ENCODE measurements at regions not wholly inside any gene's neighbourhood (a gene's known extent, or its start where the extent isn't known, plus 50 kb on each side); places are given as distances from the start of the nearest gene placed in this dataset.

GRCh38 chr12:91616416-91616815 is 433.8 kb upstream of the DCN start:
- Histone ChIP-seq H3K27me3 (replicated peaks; ENCODE audit: insufficient read depth) (no peaks in the 10 kb centered on the region), H3K4me1 (replicated peaks) (no peaks in the 10 kb centered on the region), H3K36me3 (no peaks in the 10 kb centered on the region), H3K27ac (no peak overlapping the region), H3K4me3 (no peak overlapping the region), H3K9me3 (no peaks in the 10 kb centered on the region)
- WGBS = 39% methylated on average over 2 of the region's 2 CpGs
- no peak for DNase-seq (ENCODE audit: low spot score)
- TF ChIP-seq POLR2AphosphoS5 (IDR thresholded peaks at IDR 0.05) = no peak
- TF ChIP-seq POLR2A (IDR thresholded peaks at IDR 0.05) = no peak
- no peak for TF ChIP-seq CTCF (IDR thresholded peaks at IDR 0.05)
- intact Hi-C loops (cut with DNase I) = no loop called here

GRCh38 chr12:91613223-91613779 is 430.7 kb upstream of the DCN start:
- no peak for DNase-seq (ENCODE audit: low spot score)

DNA sequence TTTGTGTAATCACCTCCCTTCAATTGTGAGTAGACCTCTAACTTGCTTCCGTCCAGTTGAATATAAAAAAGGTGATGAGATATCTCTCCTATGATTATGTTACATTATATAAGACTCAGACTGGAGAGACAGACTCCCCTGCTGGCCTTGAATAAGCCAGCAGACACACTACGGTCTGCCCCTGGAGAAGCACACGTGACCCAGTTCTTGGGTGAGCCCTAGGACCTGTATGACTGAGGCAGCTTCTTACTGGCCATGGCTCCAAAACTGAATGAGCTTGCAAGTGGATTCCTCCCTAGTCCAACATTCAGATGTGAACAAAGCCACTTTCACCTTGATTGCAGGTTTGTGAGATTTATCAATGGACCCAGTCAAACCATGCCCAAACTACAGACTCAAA is 427.9 kb upstream of the DCN start:
- intact Hi-C loops (cut with DNase I) = no loop called here
- WGBS = 78% methylated on average over 3 of the region's 3 CpGs

More at GRCh38 chr12:91613223-91613779, 430.7 kb upstream of the DCN start:
- Histone ChIP-seq H3K4me3 (no peak overlapping the region), H3K27ac (peak overlapping the region in 1 of 2 donors; percentile 42), H3K36me3 (no peaks in the 10 kb centered on the region), H3K27me3 (replicated peaks; ENCODE audit: insufficient read depth) (no peaks in the 10 kb centered on the region), H3K4me1 (replicated peaks) (no peaks in the 10 kb centered on the region), H3K9me3 (no peaks in the 10 kb centered on the region)
- 42% methylated on average over 4 of the region's 4 CpGs for WGBS
- TF ChIP-seq POLR2AphosphoS5 (IDR thresholded peaks at IDR 0.05) = peak; percentile 57
- no peak for TF ChIP-seq POLR2A (IDR thresholded peaks at IDR 0.05)
- intact Hi-C loops (cut with DNase I) = no loop called here

GRCh38 chr12:91609283-91609682 is 426.7 kb upstream of the DCN start:
- Histone ChIP-seq H3K4me1 (replicated peaks) (no peaks in the 10 kb centered on the region), H3K27ac (no peak overlapping the region), H3K9me3 (no peaks in the 10 kb centered on the region), H3K4me3 (no peak overlapping the region), H3K36me3 (no peaks in the 10 kb centered on the region), H3K27me3 (replicated peaks; ENCODE audit: insufficient read depth) (no peaks in the 10 kb centered on the region)
- intact Hi-C loops (cut with DNase I) = no loop called here
- WGBS = 89% methylated on average over 1 of the region's 1 CpG
- DNase-seq (ENCODE audit: low spot score) = no peak
- no peak for TF ChIP-seq CTCF (IDR thresholded peaks at IDR 0.05)
- TF ChIP-seq POLR2A (IDR thresholded peaks at IDR 0.05) = no peak
- TF ChIP-seq POLR2AphosphoS5 (IDR thresholded peaks at IDR 0.05) = no peak

More for the DNA sequence above, 427.9 kb upstream of the DCN start:
- Histone ChIP-seq H3K27me3 (replicated peaks; ENCODE audit: insufficient read depth) (no peaks in the 10 kb centered on the region), H3K27ac (no peak overlapping the region), H3K4me3 (no peak overlapping the region), H3K36me3 (no peaks in the 10 kb centered on the region), H3K4me1 (replicated peaks) (no peaks in the 10 kb centered on the region), H3K9me3 (no peaks in the 10 kb centered on the region)
- DNase-seq (ENCODE audit: low spot score) = no peak
- TF ChIP-seq POLR2A (IDR thresholded peaks at IDR 0.05) = no peak
- TF ChIP-seq POLR2AphosphoS5 (IDR thresholded peaks at IDR 0.05) = no peak
- no peak for TF ChIP-seq CTCF (IDR thresholded peaks at IDR 0.05)

DNA sequence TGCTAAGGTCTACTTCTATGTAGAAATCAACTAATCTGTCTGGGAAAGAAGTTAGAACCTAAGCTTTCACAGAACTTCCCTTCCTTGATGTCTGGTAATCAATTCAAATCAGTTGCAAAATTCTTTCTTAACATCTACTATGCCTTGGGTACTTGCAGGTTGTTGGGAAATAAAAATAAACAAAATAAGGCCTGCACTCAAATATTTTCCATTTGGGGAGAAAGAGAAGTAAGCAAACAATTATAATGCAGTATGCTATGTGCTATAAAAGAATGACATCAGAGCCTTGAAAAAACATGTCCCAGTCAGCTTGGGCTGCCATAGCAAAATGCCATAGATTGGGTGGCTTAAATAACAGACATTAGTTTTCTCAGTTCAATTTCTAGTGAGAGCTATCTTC is 425.9 kb upstream of the DCN start:
- no peak for DNase-seq (ENCODE audit: low spot score)
- H3K27ac ChIP-seq = no peak overlapping the region
- H3K36me3 ChIP-seq = no peaks in the 10 kb centered on the region
- no peak overlapping the region for H3K4me3 ChIP-seq
- H3K27me3 ChIP-seq (replicated peaks; ENCODE audit: insufficient read depth) = no peaks in the 10 kb centered on the region
- TF ChIP-seq POLR2AphosphoS5 (IDR thresholded peaks at IDR 0.05) = no peak
- TF ChIP-seq CTCF (IDR thresholded peaks at IDR 0.05) = no peak
- no peak for TF ChIP-seq POLR2A (IDR thresholded peaks at IDR 0.05)
- intact Hi-C loops (cut with DNase I) = no loop called here
- H3K9me3 ChIP-seq = no peaks in the 10 kb centered on the region
- no peaks in the 10 kb centered on the region for H3K4me1 ChIP-seq (replicated peaks)
